Inflammatory macrophage treated with lipopolysaccharide for 4 hours (primary cell): ENCODE measurements at regions not wholly inside any gene's neighbourhood (a gene's known extent, or its start where the extent isn't known, plus 50 kb on each side); places are given as distances from the start of the nearest gene placed in this dataset.

Source experiments
- DNase-seq: peaks from one replicate; pipeline ENCODE4 v3.0.0-alpha.2; 2020

- DNase-seq: no peak
These were observed 488.5 kb downstream of the ANKRD7 start for GRCh38 chr7:118713039-118713438.

- DNase-seq: no peak
These were observed 496.1 kb downstream of the ANKRD7 start for GRCh38 chr7:118720632-118721031.

GRCh38 chr7:118731854-118732253 is 507.4 kb downstream of the ANKRD7 start:
- DNase-seq: no peak

- DNase-seq: no peak
These were observed 510.0 kb downstream of the ANKRD7 start for GRCh38 chr7:118734541-118734940.

- no peak for DNase-seq
These were observed 510.9 kb downstream of the ANKRD7 start for GRCh38 chr7:118735441-118735840.

GRCh38 chr7:118737935-118738334 is 513.4 kb downstream of the ANKRD7 start:
- no peak for DNase-seq

GRCh38 chr7:118745927-118746326 is 521.4 kb downstream of the ANKRD7 start:
- no peak for DNase-seq

- no peak for DNase-seq
These were observed 523.0 kb downstream of the ANKRD7 start for GRCh38 chr7:118747473-118747872.

GRCh38 chr7:118753479-118753878 is 529.0 kb downstream of the ANKRD7 start:
- DNase-seq: no peak

- no peak for DNase-seq
These were observed 530.1 kb downstream of the ANKRD7 start for GRCh38 chr7:118754608-118755007.

GRCh38 chr7:118755067-118755625 is 530.6 kb downstream of the ANKRD7 start:
- no peak for DNase-seq

- no peak for DNase-seq
These were observed 532.6 kb downstream of the ANKRD7 start for GRCh38 chr7:118757066-118757465.

- no peak for DNase-seq
These were observed 534.1 kb downstream of the ANKRD7 start for GRCh38 chr7:118758582-118758981.

GRCh38 chr7:118759921-118760320 is 535.4 kb downstream of the ANKRD7 start:
- no peak for DNase-seq

- no peak for DNase-seq
These were observed 537.9 kb downstream of the ANKRD7 start for GRCh38 chr7:118762451-118762850.

GRCh38 chr7:118764221-118764620 is 539.7 kb downstream of the ANKRD7 start:
- DNase-seq: no peak

- DNase-seq: no peak
These were observed 547.2 kb downstream of the ANKRD7 start for GRCh38 chr7:118771672-118772071.

GRCh38 chr7:118777308-118777707 is 552.8 kb downstream of the ANKRD7 start:
- no peak for DNase-seq

- DNase-seq: no peak
These were observed 568.2 kb downstream of the ANKRD7 start for GRCh38 chr7:118792682-118793081.

GRCh38 chr7:118793582-118793981 is 569.1 kb downstream of the ANKRD7 start:
- DNase-seq: peak; percentile 30

GRCh38 chr7:118794419-118794818 is 569.9 kb downstream of the ANKRD7 start:
- DNase-seq: no peak

- DNase-seq: no peak
These were observed 576.9 kb downstream of the ANKRD7 start for GRCh38 chr7:118801366-118801765.

- DNase-seq: no peak
These were observed 578.2 kb downstream of the ANKRD7 start for GRCh38 chr7:118802726-118803125.

- DNase-seq: no peak
These were observed 601.7 kb downstream of the ANKRD7 start for GRCh38 chr7:118826246-118826645.

GRCh38 chr7:118836933-118837332 is 612.4 kb downstream of the ANKRD7 start:
- DNase-seq: no peak

GRCh38 chr7:118839515-118839914 is 615.0 kb downstream of the ANKRD7 start:
- no peak for DNase-seq
